ENCODE measurements at regions not wholly inside any gene's neighbourhood (a gene's known extent, or its start where the extent isn't known, plus 50 kb on each side); places are given as distances from the start of the nearest gene placed in this dataset.
A peak's percentile ranks its signal among the peaks of the same experiment; 100 is the strongest.
"Not testable (repeated sequence)": the region's sequence is repeated elsewhere in the genome, so short reads cannot be mapped to it uniquely, and the experiment has no call there.

DNA sequence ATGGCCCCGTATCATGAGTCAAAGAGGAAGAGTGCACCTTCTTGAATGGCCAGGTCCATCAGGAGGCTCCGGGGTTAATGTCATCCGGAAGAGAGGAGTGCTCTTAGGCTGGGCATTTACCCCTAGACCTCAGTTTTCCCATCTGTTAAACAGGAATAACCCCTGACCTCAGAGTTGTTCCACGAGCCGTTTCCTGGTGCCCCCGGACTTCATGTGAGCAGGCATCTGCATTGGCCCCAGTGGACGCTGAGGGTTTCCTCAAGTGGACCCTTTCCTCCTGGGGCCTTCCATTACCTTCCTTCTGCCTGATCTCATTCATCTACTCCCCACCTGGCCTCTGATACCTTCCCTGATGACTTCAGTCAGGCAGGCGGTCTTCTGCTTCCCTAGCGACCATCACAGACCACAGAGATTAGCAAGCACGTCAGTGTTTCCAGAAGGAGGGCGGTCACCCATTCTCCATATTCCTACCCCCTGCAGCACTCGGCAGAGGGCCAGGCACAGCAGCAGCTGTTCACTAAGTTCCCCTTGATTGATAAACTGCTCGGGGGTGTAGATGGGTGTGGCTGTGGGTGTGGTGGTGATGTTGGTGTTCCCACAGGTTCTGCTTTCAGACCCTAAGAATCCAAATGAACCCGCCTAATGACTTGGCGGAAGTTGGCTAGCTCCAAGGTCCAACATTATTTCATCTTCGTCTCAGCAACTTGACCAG is 346.6 kb upstream of the TNRC6C start:
- DNase-seq (ENCODE audit: low read depth), result no peak

- DNase-seq (ENCODE audit: low read depth), result no peak
Observed at GRCh38 chr17:77613218-77613617, 345.3 kb upstream of the TNRC6C start.

DNA sequence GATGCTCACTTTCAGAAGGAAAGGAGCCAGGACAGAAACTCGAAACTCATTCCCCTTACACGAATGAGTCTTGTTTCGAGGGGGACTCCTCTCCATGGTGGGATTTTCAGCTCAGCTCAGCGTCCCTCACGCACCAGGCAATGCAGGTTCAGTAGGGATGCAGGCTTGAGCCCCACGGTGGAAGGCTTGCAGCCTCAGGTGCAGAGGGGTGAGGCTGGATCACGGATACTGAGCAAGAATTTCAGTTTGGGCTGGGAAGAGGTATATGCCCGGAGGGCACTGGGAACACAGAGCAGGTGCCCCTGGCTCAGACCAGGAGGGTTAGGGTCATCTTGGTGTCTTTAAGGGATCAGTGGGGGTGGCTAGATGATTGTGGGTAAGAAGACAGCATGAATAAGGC is 344.9 kb upstream of the TNRC6C start:
- no peak for DNase-seq (ENCODE audit: low read depth)

- DNase-seq (ENCODE audit: low read depth), result no peak
Observed at GRCh38 chr17:77615703-77616253, 342.7 kb upstream of the TNRC6C start.

DNA sequence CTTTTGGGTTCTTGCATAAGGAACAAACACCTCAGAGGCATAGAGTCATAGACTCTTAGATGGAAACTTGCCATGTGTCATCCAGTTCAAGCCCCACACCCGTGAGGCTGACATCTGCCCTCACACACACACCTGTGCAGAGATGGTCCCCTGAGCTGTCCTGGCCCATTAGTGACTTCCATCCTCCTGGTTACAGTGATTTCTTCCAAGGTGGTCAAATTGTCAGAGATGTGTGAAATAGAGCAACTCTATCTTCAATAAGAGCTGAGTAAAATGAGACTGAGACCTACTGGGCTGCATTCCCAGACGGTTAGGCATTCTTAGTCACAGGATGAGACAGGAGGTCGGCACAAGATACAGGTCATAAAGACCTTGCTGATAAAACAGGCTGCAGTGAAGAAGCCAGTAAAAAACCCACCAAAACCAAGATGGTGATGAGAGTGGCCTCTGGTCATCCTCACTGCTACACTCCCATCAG is 342.2 kb upstream of the TNRC6C start:
- peak; percentile 59 for DNase-seq (ENCODE audit: low read depth)

DNA sequence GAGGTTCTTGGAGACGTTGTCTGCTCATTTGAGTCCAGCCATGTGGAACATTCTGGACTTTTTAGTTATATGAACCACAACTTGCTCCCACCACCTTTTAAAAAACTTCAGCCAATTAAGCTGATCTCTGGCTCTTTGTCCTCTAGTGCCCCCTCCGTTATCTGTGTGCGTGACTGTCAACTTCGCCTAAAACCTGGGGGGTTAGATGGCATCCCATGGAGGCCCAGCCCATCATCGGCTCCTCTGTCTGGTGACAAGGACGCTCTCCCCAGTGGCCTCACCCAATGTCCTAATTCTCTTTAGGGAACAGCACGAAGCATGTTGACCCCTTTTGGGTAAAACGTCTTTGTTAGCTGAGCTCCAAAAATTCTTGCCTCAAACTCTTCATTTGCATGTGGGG is 341.0 kb upstream of the TNRC6C start:
- no peak for DNase-seq (ENCODE audit: low read depth)

- DNase-seq (ENCODE audit: low read depth), result no peak
Observed at GRCh38 chr17:77618173-77618572, 340.3 kb upstream of the TNRC6C start.

GRCh38 chr17:77618731-77619130 is 339.8 kb upstream of the TNRC6C start:
- no peak for DNase-seq (ENCODE audit: low read depth)

DNA sequence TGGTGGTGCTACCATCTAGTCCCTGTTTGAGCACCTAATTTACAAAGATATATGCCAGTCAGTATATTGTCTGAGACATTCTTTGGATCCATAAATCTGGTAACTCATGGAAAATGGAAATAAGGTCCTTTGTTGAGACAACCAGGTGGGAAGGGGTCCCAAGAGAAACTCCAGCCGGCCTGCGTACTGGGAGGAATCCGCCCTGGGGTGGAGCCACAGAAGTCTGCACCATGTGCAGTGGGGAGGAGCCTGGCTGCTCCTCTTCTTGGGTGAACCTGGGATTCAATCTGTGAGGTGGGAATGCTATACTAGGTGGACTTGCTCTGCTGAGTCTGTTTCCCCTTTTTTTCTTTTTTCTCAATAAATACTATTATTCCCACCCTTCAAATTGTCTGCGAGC is 339.2 kb upstream of the TNRC6C start:
- no peak for DNase-seq (ENCODE audit: low read depth)

DNA sequence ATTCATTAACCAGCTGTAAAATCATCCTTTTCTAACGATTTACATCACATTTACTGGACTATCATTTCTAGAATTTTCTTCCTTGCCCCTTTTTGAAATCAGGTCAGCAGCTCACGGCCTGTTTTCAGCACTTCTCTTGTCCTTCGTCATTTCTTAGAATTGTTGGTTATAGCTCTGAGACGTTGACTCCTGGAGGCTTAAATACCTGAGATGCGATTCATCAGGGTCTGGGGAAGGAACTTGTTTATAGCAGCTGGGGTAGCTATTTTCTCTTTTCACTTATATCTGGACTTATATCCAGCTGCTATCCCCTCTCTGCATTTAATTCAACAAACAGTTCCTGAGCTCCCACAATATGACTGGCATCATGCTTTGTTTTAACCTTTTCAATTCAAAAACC is 338.7 kb upstream of the TNRC6C start:
- peak; percentile 62 for DNase-seq (ENCODE audit: low read depth)

- no peak for DNase-seq (ENCODE audit: low read depth)
Observed at GRCh38 chr17:77620282-77620681, 338.2 kb upstream of the TNRC6C start.

DNA sequence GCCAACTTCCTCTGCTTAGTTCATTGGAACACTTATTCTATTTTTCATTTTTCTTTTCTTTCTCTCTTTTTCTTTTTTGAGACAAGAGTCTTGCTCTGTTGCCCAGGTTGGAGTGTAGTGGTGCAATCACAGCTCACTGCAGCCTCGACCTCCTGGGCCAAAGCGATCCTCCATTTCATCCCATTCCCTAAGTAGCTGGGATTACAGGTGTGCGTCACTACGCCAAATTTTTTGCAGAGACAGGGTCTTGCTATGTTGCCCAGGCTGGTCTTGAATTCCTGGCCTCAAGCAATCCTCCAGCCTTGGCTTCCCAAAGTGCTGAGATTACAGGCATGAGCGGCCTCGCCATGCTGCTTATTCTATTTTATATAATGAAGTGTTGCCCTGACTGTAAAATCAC is 336.4 kb upstream of the TNRC6C start:
- not testable (repeated sequence) for DNase-seq (ENCODE audit: low read depth)

DNA sequence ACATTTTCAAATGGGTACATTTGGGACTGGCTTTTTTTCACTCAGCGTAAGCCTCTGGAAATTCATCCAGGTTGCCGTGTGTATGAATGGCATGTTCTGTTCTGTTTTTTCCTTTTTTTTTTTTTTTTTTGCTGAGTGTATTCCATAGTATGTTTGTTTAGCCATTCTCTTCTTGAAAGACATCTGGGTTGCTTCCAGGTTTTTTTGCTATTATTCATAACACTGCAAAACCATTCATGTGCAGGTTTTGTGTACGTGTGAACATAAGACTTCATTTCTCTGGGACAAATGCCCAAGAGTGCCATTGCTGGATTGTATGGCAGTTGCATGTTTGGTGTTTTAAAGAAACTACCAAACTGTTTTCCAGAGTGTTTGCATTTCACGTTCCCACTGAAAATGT is 335.9 kb upstream of the TNRC6C start:
- DNase-seq (ENCODE audit: low read depth), result peak; percentile 18

- DNase-seq (ENCODE audit: low read depth), result not testable (repeated sequence)
Observed at GRCh38 chr17:77623321-77623720, 335.2 kb upstream of the TNRC6C start.

DNA sequence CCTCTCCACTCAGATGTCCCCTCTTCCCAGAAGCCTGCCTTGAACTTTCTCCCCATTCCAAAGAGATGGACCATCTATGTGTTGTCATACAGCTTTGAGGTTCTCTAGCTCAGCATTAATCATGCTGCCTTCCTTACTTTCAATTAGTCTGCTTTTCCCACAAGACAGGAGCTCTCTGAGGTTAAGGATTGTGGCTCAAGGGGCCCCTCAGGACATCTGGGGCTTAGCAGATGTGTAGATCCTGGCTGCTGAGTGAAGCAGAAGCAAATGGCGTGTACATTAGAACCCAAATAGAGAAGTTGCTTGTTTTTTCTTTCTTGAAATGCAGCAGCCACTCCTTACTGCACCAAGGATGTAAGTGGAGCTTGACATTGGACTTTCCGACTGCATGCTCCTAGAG is 330.5 kb upstream of the TNRC6C start:
- no peak for DNase-seq (ENCODE audit: low read depth)

GRCh38 chr17:77629284-77629683 is 329.2 kb upstream of the TNRC6C start:
- not testable (repeated sequence) for DNase-seq (ENCODE audit: low read depth)

DNA sequence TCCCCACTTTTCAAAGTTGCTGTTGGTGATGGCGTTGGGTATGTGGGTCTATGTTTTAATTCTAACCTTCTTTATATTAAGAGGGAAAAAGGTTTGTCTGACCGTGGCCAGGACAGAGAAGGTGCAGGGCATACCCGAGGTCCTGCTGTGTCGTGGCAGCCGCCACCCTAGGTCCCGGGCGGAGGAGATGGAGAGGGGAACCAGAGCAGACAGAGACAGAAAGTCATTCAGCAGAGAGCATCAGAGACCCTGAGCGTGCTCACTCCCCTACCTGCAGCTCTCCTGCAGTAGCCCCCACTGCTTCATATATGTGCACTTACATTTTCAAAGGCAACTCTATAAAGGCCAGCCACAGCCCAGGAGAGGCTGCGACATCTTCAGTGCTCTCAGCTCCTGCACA is 327.2 kb upstream of the TNRC6C start:
- no peak for DNase-seq (ENCODE audit: low read depth)

GRCh38 chr17:77632619-77633018 is 325.9 kb upstream of the TNRC6C start:
- DNase-seq (ENCODE audit: low read depth), result no peak

DNA sequence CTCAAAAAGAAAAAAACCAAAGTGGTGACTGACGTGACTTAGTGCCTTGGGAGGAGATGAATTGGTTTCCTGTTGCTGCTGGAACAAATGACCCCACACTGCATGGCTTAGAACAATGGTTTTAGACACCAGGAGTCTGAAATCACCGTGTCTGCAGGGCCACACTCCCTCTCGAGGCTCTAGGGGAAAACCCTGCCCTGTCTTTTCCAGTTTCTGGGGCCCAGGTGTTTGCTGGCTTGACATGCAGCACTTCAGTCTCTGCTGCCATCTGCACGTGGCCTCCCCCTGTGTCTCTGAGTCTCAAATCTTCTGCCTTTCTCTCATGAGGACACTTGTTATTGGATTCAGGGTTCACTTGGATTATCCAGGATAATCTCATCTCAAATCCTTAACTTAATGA is 323.8 kb upstream of the TNRC6C start:
- no peak for DNase-seq (ENCODE audit: low read depth)

DNA sequence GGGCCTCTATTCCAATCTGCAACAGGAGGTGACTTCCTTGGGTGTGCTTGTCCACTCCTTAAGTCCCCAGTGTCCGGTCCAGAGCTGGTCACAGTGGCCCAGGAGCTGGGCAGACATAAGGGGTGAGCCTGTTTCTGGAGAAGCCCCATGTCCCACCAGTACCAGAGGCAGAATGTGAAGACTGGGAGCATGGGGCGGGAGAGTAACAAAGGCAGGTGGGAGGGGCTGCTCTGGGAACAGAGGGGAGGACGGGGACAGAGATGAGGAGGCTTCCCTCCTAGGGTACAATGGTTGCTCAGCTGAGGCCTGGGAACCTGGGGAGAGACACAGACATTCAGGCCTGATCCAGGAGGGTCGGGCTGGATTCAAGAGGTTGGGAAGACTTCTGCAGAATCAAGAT is 323.3 kb upstream of the TNRC6C start:
- DNase-seq (ENCODE audit: low read depth), result no peak

DNA sequence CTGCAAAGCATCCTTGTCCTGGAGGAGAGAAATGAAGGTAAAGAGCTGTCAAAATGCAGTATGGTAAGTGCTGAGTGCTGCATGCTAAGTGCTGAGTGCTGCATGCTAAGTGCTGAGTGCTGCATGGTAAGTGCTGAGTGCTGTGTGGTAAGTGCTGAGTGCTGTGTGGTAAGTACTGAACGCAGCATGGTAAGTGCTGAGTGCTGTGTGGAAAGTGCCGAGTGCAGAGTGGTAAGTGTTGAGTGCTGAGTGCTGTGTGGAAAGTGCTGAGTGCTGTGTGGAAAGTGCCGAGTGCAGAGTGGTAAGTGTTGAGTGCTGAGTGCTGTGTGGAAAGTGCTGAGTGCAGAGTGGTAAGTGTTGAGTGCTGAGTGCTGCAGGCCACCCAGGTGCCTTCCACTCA is 322.7 kb upstream of the TNRC6C start:
- not testable (repeated sequence) for DNase-seq (ENCODE audit: low read depth)

DNA sequence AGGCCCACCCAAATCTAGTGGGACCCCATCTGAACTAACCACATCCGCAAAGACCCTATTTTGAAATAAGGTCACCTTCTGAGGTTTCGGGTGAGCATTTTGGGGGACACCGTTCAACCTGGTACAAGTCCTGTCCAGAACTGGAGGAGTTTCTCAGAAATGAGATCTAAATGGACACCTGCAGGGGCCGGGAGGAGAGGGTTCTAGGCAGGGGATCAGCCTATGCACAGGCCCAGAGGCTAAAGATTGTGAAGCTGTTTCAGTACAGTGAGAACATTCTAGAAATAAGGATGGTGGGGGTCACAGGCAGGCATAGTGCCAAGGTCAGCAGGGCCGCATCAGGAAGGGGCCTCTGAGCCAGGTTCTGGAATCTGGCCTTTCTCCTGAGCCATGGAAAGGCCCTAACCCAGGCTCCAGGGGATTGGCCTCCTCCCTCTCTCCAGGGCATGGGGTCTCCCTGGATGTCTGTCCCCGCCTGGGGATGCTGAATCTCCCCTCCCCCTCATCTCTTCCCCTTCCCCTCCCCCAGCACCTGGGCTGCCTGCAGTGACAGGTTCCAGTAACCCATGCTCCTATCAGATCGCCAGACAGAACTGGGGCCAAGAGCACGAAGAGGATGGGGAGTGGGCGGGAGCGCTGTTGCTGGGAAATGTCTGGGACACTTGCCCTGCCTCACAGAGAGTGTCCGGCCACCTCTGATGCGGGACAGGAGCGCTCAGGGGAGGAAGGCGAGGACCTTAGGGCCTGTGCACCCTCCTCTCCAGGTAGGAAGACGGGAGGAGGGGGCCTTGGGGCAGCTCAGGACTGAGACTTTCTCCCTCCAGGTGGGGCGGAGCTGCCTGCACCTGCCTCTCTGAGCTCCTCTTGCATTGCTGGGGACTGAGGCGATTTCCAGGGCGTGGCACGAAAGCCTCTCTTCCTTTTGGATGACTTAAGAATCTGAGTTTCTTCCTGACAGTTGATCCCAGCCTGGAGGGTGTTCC is 321.4 kb upstream of the TNRC6C start:
- DNase-seq (ENCODE audit: low read depth), result no peak

Data from LHCN-M2 (cell line).